Effector CD4-positive, alpha-beta T cell (primary cell): ENCODE measurements at regions not wholly inside any gene's neighbourhood (a gene's known extent, or its start where the extent isn't known, plus 50 kb on each side); places are given as distances from the start of the nearest gene placed in this dataset.
"Not testable (repeated sequence)": the region's sequence is repeated elsewhere in the genome, so short reads cannot be mapped to it uniquely, and the experiment has no call there.

Source experiments
- DNase-seq: peaks from one replicate; pipeline ENCODE4 v3.0.0-alpha.2; 2020

DNA sequence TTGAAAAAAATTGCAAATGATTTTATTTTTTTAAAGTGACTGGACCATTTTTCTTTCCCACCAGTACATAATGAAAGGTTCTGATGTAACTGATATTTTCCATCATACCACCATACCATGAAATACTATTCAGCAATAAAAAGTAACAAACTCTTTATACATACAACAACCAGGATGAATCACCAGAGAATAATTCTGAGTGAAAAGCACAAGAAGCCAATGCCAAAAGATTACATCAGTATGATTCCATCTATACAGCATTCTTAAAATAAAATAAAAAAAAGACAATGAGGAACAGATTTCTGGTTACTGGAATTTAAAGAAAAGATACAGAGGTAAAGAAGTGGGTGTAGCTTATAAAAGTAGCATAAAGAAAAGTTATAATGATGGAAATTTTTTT is 423.7 kb upstream of the ST8SIA4 start:
- no peak for DNase-seq

DNA sequence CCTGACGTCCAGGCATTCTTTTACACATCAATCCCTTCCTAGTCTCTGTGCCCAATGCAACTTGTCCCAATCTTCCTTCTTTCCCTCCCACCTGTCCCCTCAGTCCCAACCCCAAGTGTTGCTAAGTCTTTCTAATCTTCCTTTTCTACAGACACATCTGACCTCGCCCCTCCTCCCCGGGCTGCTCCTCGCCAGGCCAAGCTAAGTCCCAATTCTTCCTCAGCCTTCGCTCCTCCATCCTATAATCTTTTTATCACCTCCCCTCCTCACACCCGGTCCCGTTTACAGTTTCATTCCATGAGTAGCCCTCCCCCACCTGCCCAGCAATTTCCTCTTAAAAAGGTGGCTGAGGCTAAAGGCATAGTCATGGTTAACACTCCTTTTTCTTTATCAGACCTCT is 413.3 kb upstream of the ST8SIA4 start:
- not testable (repeated sequence) for DNase-seq

GRCh38 chr5:101306391-101307137 is 403.5 kb upstream of the ST8SIA4 start:
- DNase-seq, result no peak

- no peak for DNase-seq
These were observed 393.4 kb upstream of the ST8SIA4 start for GRCh38 chr5:101296477-101296876.

DNA sequence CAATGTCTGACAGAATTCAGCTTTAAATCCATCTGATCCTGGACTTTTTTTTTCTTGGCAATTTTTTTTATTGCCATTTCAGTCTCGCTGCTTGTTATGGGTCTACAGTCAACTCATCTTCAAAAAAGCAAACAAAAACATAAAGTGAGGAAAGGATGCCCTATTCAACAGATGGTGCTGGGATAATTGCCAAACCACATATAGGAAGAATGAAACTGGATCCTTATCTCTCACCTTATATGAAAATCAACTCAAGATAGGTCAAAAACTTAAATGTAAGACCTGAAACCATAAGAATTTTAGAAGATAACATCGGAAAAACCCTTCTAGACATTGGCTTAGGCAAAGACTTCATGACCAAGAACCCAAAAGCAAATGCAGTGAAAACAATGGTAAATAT is 389.1 kb upstream of the ST8SIA4 start:
- no peak for DNase-seq

GRCh38 chr5:101290761-101291160 is 387.7 kb upstream of the ST8SIA4 start:
- not testable (repeated sequence) for DNase-seq

DNA sequence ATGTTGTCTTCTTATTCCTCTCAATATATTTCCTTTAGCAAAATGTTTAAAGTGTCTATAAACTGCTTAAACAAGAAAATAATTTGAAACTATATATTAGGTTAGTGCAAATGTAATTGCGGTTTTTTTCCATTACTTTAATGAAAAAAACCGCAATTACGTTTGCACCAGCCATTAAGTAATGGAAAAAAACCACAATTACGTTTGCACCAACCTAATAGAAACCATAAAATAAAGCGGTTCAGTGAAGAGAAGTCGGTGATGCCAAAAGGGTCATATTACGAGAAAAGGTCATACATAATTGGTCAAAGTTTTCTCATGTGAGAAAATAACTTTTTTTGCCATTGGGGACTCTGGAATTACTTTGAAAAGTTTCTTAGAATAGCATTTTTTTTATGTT is 385.6 kb upstream of the ST8SIA4 start:
- DNase-seq, result no peak

DNA sequence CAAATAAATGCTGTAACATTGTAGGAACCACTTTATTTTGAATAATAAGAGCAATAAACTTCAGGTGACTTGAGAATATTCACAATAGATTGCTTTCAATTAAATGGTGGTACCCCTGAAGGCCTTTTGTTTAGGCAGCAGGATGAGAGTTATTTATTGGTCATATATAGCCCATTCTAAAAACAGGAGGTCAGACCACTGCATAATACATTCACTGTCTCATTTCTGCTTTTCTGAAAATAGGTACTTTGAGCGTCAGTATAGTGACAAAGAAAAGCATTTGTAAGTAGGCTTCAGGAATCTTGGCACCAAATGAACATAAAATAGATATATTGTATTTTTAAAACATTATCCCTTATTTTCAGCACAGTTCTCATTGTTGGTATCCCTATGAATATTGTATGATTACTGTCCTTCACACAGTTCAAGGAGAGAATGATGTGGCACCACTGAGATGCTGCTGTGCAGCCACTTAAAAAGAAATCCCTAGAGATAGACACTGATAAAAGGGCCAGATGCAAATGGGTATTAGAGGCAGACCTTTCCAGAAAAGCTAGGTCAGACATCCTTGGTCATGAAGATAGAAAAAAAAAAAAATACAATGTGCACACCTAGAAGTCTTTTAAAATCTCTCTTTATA is 381.8 kb upstream of the ST8SIA4 start:
- DNase-seq, result no peak

DNA sequence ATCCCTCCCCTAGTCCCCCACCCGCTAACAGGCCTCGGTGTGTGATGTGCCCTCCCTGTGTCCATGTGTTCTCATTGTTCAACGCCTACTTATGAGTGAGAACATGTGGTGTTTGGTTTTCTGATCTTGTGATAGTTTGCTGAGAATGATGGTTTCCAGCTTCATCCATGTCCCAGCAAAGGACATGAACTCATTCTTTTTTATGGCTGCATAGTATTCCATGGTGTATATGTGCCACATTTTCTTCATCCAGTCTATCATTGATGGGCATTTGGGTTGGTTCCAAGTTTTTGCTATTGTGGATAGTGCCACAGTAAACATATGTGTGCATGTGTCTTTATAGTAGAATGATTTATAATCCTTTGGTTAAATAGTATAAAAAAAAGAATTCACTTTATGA is 380.9 kb upstream of the ST8SIA4 start:
- not testable (repeated sequence) for DNase-seq

DNA sequence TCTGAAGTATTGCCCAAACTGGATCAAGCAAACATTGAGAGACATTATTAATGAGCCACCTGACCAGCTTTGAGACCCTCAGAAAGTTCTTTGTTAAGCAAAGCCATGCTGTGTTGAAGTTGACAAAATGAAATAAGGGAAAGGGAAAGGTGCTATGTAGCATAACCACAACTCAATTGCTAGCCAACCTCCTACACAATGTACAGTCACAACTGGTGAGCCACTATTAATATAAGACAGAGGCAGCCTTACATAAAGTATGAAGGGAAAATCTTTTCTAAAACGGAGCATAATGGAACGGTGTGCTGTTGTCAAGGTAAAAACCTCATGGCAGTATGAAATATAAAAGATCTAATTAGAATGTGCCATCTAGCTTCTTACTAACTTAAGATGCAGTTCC is 375.8 kb upstream of the ST8SIA4 start:
- DNase-seq, result no peak

DNA sequence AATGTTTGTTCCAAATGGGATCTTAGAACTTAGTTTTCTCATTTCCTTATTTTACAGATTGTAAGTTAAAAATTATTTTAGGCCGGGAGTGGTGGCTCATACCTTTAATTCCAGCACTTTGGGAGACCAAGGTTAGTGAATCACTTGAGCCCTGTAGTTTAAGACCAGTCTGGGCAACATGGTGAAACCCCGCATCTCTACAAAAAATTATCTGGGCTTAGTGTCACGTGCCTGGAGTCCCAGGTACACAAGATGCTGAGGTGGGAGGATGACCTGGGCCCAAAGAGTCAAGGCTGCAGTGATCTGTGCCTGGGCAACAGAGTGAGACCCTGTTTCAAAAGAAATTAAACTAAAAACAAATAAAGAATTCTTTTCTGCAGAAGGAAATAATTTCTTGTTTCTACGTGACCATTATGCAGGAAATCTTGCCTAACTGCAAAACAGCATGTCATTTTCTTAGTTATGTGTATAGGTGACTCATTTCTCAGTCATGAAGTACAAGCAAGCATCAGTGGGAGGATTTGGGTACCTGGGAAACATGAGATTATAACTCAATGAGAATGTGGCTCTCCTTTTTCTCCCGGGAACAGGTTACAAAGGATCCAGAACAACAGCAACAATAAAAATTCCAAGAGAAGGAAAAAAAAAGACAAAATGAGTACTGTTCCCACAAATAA is 375.1 kb upstream of the ST8SIA4 start:
- no peak for DNase-seq

DNA sequence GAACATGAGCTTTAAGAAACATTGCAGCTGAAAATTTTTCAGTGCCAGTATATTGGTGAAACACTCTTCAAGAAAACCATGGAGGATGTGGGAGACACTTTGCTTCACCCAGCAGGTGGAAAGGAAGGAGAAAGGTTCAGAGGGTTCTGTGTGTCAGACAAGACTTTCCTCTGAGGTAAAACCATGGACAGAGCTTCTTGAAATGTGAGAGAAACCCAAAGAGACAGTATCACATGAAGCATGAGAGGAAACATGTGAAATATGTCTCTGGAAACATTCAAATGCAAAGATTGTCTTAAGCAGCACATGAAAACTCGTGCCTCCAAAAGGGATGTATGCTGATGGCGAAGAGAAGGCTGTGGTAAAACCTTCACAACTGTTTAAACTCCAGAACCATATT is 368.9 kb upstream of the ST8SIA4 start:
- DNase-seq, result no peak

GRCh38 chr5:101271416-101271815 is 368.3 kb upstream of the ST8SIA4 start:
- DNase-seq, result no peak

- no peak for DNase-seq
These were observed 357.8 kb upstream of the ST8SIA4 start for GRCh38 chr5:101260857-101261256.

- no peak for DNase-seq
These were observed 350.0 kb upstream of the ST8SIA4 start for GRCh38 chr5:101253096-101253495.

DNA sequence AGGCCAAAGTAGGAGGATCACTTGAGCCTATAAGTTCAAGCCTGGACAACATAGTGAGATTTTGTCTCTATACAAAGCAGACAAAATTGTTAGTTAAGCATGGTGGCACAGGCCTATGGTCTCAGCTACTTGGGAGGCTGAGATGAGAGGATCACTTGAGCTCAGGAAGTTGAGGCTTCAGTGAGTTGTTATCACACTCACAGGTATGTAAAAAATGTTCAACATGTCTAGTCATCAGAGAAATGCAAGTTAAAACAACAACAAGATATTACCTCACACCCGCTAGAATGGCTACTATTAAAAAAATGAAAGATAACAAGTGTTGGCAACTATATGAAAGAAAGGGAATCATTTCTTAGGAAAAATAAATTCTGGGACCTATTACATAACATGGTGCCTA is 341.5 kb upstream of the ST8SIA4 start:
- DNase-seq, result no peak

DNA sequence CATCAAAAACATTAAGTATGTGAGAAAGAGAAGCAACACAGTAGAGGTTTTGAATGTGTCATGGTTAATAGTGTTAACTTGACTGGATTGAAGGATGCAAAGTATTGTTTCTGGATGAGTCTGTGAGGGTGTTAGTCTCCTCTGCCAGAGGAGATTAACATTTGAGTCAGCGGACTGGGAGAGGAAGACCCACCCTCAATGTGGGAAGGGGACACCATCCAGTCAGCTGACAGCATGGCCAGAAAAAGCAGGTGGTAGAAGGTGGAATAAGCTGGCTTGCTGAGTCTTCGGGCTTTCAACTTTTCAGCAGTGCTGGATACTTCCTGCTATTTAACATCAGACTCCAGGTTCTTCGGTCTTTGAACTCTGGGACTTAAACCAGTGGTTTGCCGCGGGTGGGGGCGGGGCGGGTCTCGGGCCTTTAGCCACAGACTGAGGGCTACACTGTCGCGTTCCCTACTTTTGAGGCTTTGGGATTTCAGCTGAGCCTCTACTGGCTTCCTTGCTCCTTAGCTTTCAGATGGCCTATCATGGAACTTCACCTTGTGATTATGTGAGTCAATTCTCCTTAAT is 309.9 kb upstream of the ST8SIA4 start:
- no peak for DNase-seq

DNA sequence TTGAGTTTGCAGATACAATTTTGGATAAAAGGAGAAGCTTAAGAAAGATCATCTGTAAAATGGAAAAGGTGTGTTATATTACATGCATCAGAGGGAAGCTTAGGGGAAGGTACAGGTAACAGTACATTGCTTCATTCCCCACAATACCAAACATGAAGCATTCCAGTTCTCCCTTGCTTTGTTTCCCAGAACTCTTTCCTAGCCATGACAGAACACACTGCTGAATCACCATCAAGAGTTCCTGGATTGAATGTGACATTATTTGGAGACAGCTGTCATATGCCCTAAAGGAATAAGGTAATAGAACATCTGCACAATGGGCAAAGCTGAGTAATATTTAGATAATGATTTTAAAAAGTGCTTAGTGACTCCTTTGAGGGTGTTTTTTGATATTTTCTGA is 303.5 kb upstream of the ST8SIA4 start:
- no peak for DNase-seq

- DNase-seq, result not testable (repeated sequence)
These were observed 302.0 kb upstream of the ST8SIA4 start for GRCh38 chr5:101205065-101205464.

GRCh38 chr5:101180365-101180764 is 277.3 kb upstream of the ST8SIA4 start:
- DNase-seq, result not testable (repeated sequence)

GRCh38 chr5:101176605-101177004 is 273.5 kb upstream of the ST8SIA4 start:
- no peak for DNase-seq

GRCh38 chr5:101174981-101175380 is 271.9 kb upstream of the ST8SIA4 start:
- DNase-seq, result no peak

DNA sequence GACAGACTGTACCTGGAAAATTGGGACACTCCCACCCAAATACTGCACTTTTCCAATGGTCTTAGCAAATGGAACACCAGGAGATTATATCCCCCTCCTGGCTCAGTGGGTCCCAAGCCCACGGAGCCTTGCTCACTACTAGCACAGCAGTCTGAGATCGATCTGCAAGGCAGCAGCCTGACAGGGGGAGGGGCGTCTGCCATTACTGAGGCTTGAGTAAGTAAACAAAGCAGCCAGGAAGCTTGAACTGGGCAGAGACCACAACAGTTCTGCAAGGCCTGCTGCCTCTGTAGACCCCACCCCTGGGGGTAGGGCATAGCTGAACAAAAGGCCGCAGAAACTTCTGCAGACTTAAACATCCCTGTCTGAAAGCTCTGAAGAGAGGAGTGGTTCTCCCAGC is 260.0 kb upstream of the ST8SIA4 start:
- DNase-seq, result no peak

- DNase-seq, result no peak
These were observed 256.9 kb upstream of the ST8SIA4 start for GRCh38 chr5:101160002-101160401.
